Stimulated activated naive CD4-positive, alpha-beta T cell (primary cell): ENCODE measurements at regions not wholly inside any gene's neighbourhood (a gene's known extent, or its start where the extent isn't known, plus 50 kb on each side); places are given as distances from the start of the nearest gene placed in this dataset.

Experiments used
- DNase-seq, 6 experiments: peaks; one replicate each; lab custom pipeline; 2025; lab: John Stamatoyannopoulos, UW

- DNase-seq = no peak
Measured at GRCh38 chr10:4053940-4054339, 268.9 kb upstream of the KLF6 start.

- DNase-seq = no peak
Measured at GRCh38 chr10:4051641-4052151, 266.7 kb upstream of the KLF6 start.

GRCh38 chr10:4051011-4051640, 266.1 kb upstream of the KLF6 start:
- no peak for DNase-seq

GRCh38 chr10:4050061-4050460, 265.1 kb upstream of the KLF6 start:
- no peak for DNase-seq

- DNase-seq = no peak
Measured at GRCh38 chr10:4049348-4049747, 264.3 kb upstream of the KLF6 start.

DNA sequence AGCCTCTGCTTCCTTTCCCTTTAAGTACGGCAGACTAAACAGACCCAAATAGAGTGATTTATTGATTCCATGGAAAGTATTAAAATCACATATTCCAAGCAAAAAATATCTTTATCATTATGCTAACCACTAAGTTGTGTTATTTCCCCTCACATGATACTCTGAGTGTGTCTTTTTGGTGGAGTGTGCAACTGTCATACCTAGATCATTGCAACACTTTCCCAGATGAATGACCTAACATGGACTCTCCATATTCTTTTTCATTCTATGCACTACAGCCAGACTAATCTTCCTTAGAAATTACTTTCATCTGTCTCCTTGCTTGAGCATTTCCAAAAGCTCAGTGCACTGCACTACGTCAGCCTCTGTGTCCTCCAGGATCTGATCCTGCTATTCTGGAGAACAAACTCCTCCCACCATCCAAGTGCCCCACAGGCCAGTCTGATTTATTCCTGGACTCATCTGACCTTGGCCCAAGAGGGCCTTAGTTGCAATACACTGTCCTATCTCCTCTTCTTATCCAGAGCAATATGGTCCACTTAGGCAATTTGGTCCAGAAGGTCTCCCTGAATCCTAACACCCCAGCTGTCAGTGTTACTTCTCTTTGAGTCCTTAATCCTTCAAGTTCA, 263.3 kb upstream of the KLF6 start:
- DNase-seq = no peak

DNA sequence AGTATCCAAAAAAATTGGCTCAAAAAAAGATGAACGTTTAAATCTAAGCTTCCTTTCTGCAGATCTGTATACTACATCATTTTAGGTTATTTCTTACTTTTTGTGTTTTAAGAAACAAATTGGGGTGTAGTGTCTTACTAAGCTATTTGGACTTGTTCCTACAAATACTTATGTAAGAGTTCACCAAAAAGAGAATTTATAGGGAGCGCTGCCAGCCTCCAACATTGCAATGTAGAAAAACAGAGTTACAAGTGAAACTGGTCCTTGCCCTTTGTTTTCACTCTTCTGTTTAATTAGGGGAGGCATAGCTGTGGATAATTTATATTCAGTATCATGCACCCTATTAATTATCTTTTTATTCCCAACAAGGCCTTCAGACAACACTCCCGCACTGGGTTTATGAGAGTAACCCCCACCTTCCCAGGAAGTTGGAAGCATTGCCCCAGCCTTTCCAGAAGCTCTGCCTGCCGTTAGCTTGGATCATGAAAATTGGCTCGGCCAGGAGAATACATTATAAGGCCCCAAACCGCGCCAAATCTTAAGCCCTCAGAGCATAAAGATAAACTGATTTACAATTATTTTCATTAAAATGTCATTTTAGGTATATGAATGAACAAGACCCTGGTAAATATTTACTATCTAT, 261.8 kb upstream of the KLF6 start:
- DNase-seq = no peak

DNA sequence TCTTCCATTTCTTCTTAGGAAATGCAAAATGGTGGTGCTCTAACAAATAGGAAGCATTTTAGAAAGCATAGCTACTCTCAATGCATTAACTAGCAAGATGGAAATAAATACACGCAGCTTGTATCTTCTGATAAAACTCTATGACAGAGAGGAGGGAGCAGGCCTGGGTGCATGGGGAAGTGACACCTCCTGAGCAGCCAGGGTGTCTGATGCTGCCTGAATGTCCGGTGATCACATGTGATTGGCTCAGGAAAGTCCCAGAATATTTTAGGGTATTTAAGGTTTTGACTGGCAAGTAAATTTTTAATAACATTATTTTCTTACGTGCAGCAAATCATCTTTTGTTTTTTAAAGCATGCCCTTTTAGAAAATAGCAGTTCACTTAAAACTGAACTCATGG, 261.0 kb upstream of the KLF6 start:
- no peak for DNase-seq

GRCh38 chr10:4043897-4044665, 259.1 kb upstream of the KLF6 start:
- no peak for DNase-seq

GRCh38 chr10:4041635-4042034, 256.6 kb upstream of the KLF6 start:
- DNase-seq = no peak

GRCh38 chr10:4038000-4038399, 253.0 kb upstream of the KLF6 start:
- no peak for DNase-seq

GRCh38 chr10:4035599-4035945, 250.6 kb upstream of the KLF6 start:
- no peak for DNase-seq

GRCh38 chr10:4034907-4035598, 250.0 kb upstream of the KLF6 start:
- peak in 3 of 6 experiments; percentile 8 to 50 (median 36) for DNase-seq

DNA sequence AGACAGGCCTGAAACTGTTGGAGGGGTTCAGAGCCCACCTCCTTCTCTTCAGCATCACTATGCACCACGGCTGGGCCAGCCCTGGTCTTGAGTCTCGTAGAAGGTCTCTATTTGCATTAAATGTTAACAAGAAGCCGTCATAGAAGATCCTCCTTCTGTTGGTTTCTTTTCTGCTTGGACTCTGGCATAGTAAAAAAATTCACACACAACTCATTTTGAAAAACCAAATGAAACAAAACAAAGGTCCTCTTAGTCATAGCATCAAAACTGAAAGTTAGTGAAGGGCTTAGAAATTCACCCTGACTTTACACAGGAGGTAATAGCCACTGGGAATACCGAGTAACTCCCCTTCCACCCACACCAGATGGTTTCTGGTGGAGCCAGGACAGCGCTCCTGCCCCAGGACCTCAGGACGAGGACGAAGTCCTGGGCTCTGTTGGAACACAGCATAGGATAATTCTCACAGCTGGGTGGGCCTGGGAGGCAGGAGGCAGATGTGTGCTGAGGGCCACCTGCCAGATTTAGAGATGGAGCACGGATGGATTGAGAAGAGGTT, 248.4 kb upstream of the KLF6 start:
- DNase-seq = no peak

- no peak for DNase-seq
Measured at GRCh38 chr10:4029866-4030265, 244.9 kb upstream of the KLF6 start.

GRCh38 chr10:4028854-4029583, 244.0 kb upstream of the KLF6 start:
- no peak for DNase-seq

GRCh38 chr10:4028027-4028471, 243.0 kb upstream of the KLF6 start:
- no peak for DNase-seq

DNA sequence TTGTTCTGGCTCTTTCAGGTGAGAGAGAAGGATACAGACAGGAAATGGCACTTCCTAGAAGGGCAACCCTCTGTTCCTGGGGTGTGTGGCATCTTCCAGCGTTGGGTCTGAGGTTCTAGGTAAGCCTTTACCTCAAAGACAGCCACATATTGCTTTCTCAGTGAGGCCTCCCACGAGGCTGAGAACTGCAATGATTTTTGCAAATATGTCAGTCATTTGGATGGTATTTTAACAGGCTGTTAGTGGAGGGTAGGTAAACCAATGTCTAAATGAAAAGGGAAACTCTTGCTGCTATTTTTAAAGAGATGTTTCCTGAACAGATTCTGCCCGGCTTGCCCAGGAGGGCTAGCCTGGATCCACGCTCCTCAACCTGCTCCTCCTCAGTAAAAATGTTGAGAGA, 240.3 kb upstream of the KLF6 start:
- no peak for DNase-seq

GRCh38 chr10:4024516-4025245, 239.7 kb upstream of the KLF6 start:
- no peak for DNase-seq

- DNase-seq = no peak
Measured at GRCh38 chr10:4024027-4024426, 239.0 kb upstream of the KLF6 start.
